HCT116 (cell line): ENCODE measurements at regions not wholly inside any gene's neighbourhood (a gene's known extent, or its start where the extent isn't known, plus 50 kb on each side); places are given as distances from the start of the nearest gene placed in this dataset.

Source experiments
- ATAC-seq: fragments of 200-7000 bp; cut with Tn5 transposase; 2 replicates; pipeline ENCODE4 v1.9.1; 2020; ENCODE audit warnings: mild to moderate bottlenecking, moderate library complexity
- BruUV-seq: library from RNA; stranded (reverse); fragments of 400-500 nt; replicated peaks from 2 replicates; lab custom pipeline; 2021; lab: Mats Ljungman, UMichigan
- CTCF ChIA-PET: fragments of 300-600 bp; sonication (Branson Sonifier 250); formaldehyde crosslinking; loops from one replicate; lab custom pipeline; 2021; ENCODE audit warnings: antibody characterized with exemption; lab: Charles Lee
- POLR2A ChIA-PET: fragments of 300-600, 350-600 bp; sonication (Branson Sonifier 250); formaldehyde crosslinking; loops from one replicate; lab custom pipeline; 2021; ENCODE audit warnings: antibody characterized with exemption; lab: Charles Lee
- RAD21 ChIA-PET, 2 experiments: fragments of 300-600 bp; sonication (Branson Sonifier 250); formaldehyde crosslinking; loops; one replicate each; lab custom pipeline; 2023; ENCODE audit warnings: low total read pairs in 2 of 2; ENCODE audit not compliant: uncharacterized antibody in 2 of 2, unreplicated experiment in 2 of 2, low non-redundant PET in 1 of 2; lab: Charles Lee
- DNase-seq: peaks from one replicate; pipeline ENCODE4 v3.0.0-alpha.2; 2010; ENCODE audit warnings: low read depth, low spot score
- H2AFZ ChIP-seq: fragments of 200-600 bp; shearing (Covaris generic), sonication (generic); 2 replicates; pipeline ENCODE4 v1.6.1; 2017; ENCODE audit warnings: low read depth, mixed run types, mixed read lengths, antibody characterized with exemption, low read length; ENCODE audit not compliant: poor library complexity, severe bottlenecking
- H3K27ac ChIP-seq: 2 replicates; pipeline ENCODE4 v1.5.1; 2012; ENCODE audit warnings: low read depth, low read length
- H3K27me3 ChIP-seq: fragments of 200-600 bp; sonication (generic); 2 replicates; pipeline ENCODE4 v1.6.1; 2016; ENCODE audit warnings: mixed run types, low read length, mixed read lengths; ENCODE audit not compliant: insufficient read depth
- H3K36me3 ChIP-seq, 2 experiments: fragments of 200-500 bp in 1 of 2; fragments of 200-600 bp in 1 of 2; sonication (Bioruptor generic) in 1 of 2; sonication (generic) in 1 of 2; 2 replicates each; pipeline versions ENCODE4 v1.5.1 to v1.6.1; 2014 to 2016; ENCODE audit warnings: low read length in 2 of 2, inconsistent platforms in 1 of 2, mixed read lengths in 1 of 2, mixed run types in 1 of 2; ENCODE audit not compliant: insufficient read depth in 2 of 2, control insufficient read depth in 1 of 2
- H3K4me1 ChIP-seq, 2 experiments: fragments of 200-600 bp in 1 of 2; sonication (generic) in 1 of 2; 2 replicates each; pipeline versions ENCODE4 v1.5.1 to v1.6.1; 2012 to 2017; ENCODE audit warnings: low read length in 2 of 2, inconsistent platforms in 1 of 2, mild to moderate bottlenecking in 1 of 2, mixed read lengths in 1 of 2, mixed run types in 1 of 2, moderate library complexity in 1 of 2; ENCODE audit not compliant: insufficient read depth in 2 of 2, control insufficient read depth in 1 of 2
- H3K4me2 ChIP-seq: fragments of 200-600 bp; sonication (generic); 2 replicates; pipeline ENCODE4 v1.6.1; 2017; ENCODE audit warnings: mixed run types, low read length, mixed read lengths
- H3K4me3 ChIP-seq, 2 experiments: fragments of 200-600 bp in 1 of 2; sonication (generic) in 1 of 2; replicated peaks in 1 of 2; 2 replicates each; pipeline ENCODE4 v1.5.1; 2011 to 2016; ENCODE audit warnings: low read length in 2 of 2, control low read depth in 1 of 2, low read depth in 1 of 2, mild to moderate bottlenecking in 1 of 2, mixed read lengths in 1 of 2, mixed run types in 1 of 2
- H3K79me2 ChIP-seq: fragments of 200-600 bp; sonication (generic); 2 replicates; pipeline ENCODE4 v1.6.1; 2017; ENCODE audit warnings: mild to moderate bottlenecking, mixed run types, low read length, moderate library complexity, mixed read lengths; ENCODE audit not compliant: insufficient read depth
- H3K9ac ChIP-seq: fragments of 200-600 bp; sonication (generic); 2 replicates; pipeline ENCODE4 v1.6.1; 2016; ENCODE audit warnings: low read length, mixed read lengths
- H3K9me2 ChIP-seq: fragments of 200-600 bp; sonication (generic), shearing (Covaris generic); 2 replicates; pipeline ENCODE4 v1.6.1; 2017; ENCODE audit warnings: mixed run types, mild to moderate bottlenecking, moderate library complexity; ENCODE audit not compliant: insufficient read depth
- H3K9me3 ChIP-seq, 2 experiments: fragments of 200-500 bp in 1 of 2; fragments of 200-600 bp in 1 of 2; sonication (Bioruptor generic) in 1 of 2; sonication (generic) in 1 of 2; 2 replicates each; pipeline ENCODE4 v1.6.1; 2014 to 2017; ENCODE audit warnings: low read length in 2 of 2, mixed read lengths in 2 of 2, inconsistent platforms in 1 of 2, low read depth in 1 of 2, mild to moderate bottlenecking in 1 of 2, mixed run types in 1 of 2, moderate library complexity in 1 of 2; ENCODE audit not compliant: control insufficient read depth in 1 of 2, insufficient read depth in 1 of 2
- H4K20me1 ChIP-seq: fragments of 200-600 bp; sonication (generic), shearing (Covaris generic); 2 replicates; pipeline ENCODE4 v1.6.1; 2017; ENCODE audit warnings: mixed run types, mild to moderate bottlenecking, moderate library complexity; ENCODE audit not compliant: insufficient read depth
- CBX3 ChIP-seq: IDR thresholded peaks from 2 replicates; pipeline ENCODE4 v1.6.1; 2012; ENCODE audit warnings: low read depth
- EGR1 ChIP-seq: IDR thresholded peaks from 2 replicates; pipeline ENCODE4 v1.6.1; 2012; ENCODE audit warnings: low read depth
- ELF1 ChIP-seq: IDR thresholded peaks from 2 replicates; pipeline ENCODE4 v1.6.1; 2012; ENCODE audit warnings: low read depth, borderline replicate concordance
- EZH2phosphoT487 ChIP-seq: fragments of 200-600 bp; IDR thresholded peaks from 2 replicates; pipeline ENCODE4 v1.6.1; 2018; ENCODE audit warnings: antibody characterized with exemption, borderline replicate concordance
- FOSL1 ChIP-seq: IDR thresholded peaks from 2 replicates; pipeline ENCODE4 v1.6.1; 2012; ENCODE audit warnings: low read depth
- JUND ChIP-seq: IDR thresholded peaks from 2 replicates; pipeline ENCODE4 v1.6.1; 2012
- POLR2A ChIP-seq: IDR thresholded peaks from 2 replicates; pipeline ENCODE4 v1.7.0; 2011; ENCODE audit warnings: borderline replicate concordance; ENCODE audit not compliant: insufficient read depth, insufficient read length; ENCODE audit errors: extremely low read depth
- POLR2AphosphoS5 ChIP-seq: IDR thresholded peaks from 2 replicates; pipeline ENCODE4 v1.6.1; 2011; ENCODE audit warnings: mild to moderate bottlenecking, low read depth, low read length, moderate library complexity
- RAD21 ChIP-seq: IDR thresholded peaks from 2 replicates; pipeline ENCODE4 v1.6.1; 2012; ENCODE audit warnings: low read depth, mild to moderate bottlenecking
- SIN3A ChIP-seq: IDR thresholded peaks from 2 replicates; pipeline ENCODE4 v1.6.1; 2012; ENCODE audit warnings: low read depth
- SP1 ChIP-seq: IDR thresholded peaks from 2 replicates; pipeline ENCODE4 v1.6.1; 2012; ENCODE audit warnings: low read depth
- SRF ChIP-seq: IDR thresholded peaks from 2 replicates; pipeline ENCODE4 v1.6.1; 2012; ENCODE audit warnings: low read depth
- YY1 ChIP-seq: IDR thresholded peaks from 2 replicates; pipeline ENCODE4 v1.6.1; 2011; ENCODE audit warnings: low read length, low read depth, moderate library complexity, mild to moderate bottlenecking; ENCODE audit not compliant: insufficient replicate concordance; ENCODE audit errors: extremely low read depth
- ZFX ChIP-seq: fragments of 450-650 bp; IDR thresholded peaks from 2 replicates; pipeline ENCODE4 v1.6.1; 2017
- ZNF274 ChIP-seq: fragments of 200-500 bp; sonication (Bioruptor generic); IDR thresholded peaks from 2 replicates; pipeline ENCODE4 v1.6.1; 2014; ENCODE audit warnings: mild to moderate bottlenecking, low read depth, low read length, inconsistent platforms
- intact Hi-C: fragments of 100-400 bp; cut with micrococcal nuclease; formaldehyde crosslinking; loops from 2 replicates; pipeline ENCODE4 v1.10.0; 2022
- TF ChIP-seq, protein P1 (sequence below): IDR thresholded peaks from 2 replicates; pipeline ENCODE4 v1.6.1; 2012
- TF ChIP-seq, protein P2 (sequence below): IDR thresholded peaks from 2 replicates; pipeline ENCODE4 v1.6.1; 2012
- TF ChIP-seq, protein P3 (sequence below), 3 experiments: fragments of 200-600 bp in 1 of 3; sonication (generic) in 1 of 3; IDR thresholded peaks in 2 of 3; conservative IDR thresholded peaks in 1 of 3; 2 replicates each; pipeline ENCODE4 v1.5.1; 2012 to 2017; ENCODE audit warnings: low read depth in 2 of 3, low read length in 2 of 3, antibody characterized with exemption in 1 of 3, borderline replicate concordance in 1 of 3, control low read depth in 1 of 3, mild to moderate bottlenecking in 1 of 3, mixed read lengths in 1 of 3, mixed run types in 1 of 3, moderate library complexity in 1 of 3; ENCODE audit not compliant: insufficient read depth in 1 of 3
- TF ChIP-seq, protein P4 (sequence below): IDR thresholded peaks from 2 replicates; pipeline ENCODE4 v1.6.1; 2011; ENCODE audit warnings: mild to moderate bottlenecking, low read length, moderate library complexity; ENCODE audit not compliant: insufficient replicate concordance; ENCODE audit errors: extremely low read depth
- TF ChIP-seq, protein P5 (sequence below): IDR thresholded peaks from 2 replicates; pipeline ENCODE4 v1.6.1; 2012; ENCODE audit warnings: low read depth

DNA sequence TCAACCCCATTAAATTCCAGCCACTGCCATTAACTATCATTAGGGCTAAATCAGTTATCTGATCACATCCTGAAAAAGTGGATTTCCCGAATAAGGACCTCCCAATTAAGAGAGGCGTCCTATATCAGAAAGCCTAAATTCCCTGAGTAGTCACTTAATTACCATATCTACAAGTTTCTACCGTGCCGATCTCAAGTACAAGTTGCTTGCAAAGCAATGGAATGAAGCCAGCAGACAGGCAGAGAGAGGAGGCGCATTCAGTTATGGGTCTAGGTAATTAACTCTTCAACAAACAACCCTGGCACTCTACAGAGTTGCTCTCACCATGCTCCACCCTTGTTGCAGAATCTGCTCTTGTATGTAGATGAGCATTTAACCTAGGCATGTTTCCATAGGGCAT lies 494.6 kb upstream of the RUNX1 start:
- ChIA-PET RAD21 (no interaction called here), POLR2A (no interaction called here), CTCF (no interaction called here)
- H3K27ac ChIP-seq, result no peak overlapping the region
- no peaks in the 10 kb centered on the region for H3K9me3 ChIP-seq
- H4K20me1 ChIP-seq, result no peaks in the 10 kb centered on the region
- no peaks in the 10 kb centered on the region for H3K27me3 ChIP-seq
- no peak overlapping the region for H3K4me3 ChIP-seq
- intact Hi-C loops, result no loop called here
- no peaks in the 10 kb centered on the region for H3K9me2 ChIP-seq
- TF ChIP-seq, protein P1, sequence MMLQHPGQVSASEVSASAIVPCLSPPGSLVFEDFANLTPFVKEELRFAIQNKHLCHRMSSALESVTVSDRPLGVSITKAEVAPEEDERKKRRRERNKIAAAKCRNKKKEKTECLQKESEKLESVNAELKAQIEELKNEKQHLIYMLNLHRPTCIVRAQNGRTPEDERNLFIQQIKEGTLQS, result no peak
- TF ChIP-seq CBX3, result no peak
- TF ChIP-seq YY1, result no peak
- no peak for TF ChIP-seq SIN3A
- no peak for TF ChIP-seq SP1
- no peak for TF ChIP-seq RAD21
- TF ChIP-seq, protein P2, sequence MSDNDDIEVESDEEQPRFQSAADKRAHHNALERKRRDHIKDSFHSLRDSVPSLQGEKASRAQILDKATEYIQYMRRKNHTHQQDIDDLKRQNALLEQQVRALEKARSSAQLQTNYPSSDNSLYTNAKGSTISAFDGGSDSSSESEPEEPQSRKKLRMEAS, result no peak
- TF ChIP-seq ELF1, result no peak
- TF ChIP-seq, protein P3, sequence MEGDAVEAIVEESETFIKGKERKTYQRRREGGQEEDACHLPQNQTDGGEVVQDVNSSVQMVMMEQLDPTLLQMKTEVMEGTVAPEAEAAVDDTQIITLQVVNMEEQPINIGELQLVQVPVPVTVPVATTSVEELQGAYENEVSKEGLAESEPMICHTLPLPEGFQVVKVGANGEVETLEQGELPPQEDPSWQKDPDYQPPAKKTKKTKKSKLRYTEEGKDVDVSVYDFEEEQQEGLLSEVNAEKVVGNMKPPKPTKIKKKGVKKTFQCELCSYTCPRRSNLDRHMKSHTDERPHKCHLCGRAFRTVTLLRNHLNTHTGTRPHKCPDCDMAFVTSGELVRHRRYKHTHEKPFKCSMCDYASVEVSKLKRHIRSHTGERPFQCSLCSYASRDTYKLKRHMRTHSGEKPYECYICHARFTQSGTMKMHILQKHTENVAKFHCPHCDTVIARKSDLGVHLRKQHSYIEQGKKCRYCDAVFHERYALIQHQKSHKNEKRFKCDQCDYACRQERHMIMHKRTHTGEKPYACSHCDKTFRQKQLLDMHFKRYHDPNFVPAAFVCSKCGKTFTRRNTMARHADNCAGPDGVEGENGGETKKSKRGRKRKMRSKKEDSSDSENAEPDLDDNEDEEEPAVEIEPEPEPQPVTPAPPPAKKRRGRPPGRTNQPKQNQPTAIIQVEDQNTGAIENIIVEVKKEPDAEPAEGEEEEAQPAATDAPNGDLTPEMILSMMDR (IDR thresholded peaks at IDR 0.05 in 2 of 3, conservative IDR thresholded peaks at IDR 0.05 in 1 of 3; ENCODE audit: borderline replicate concordance in 1 of 3, insufficient read depth in 1 of 3, low read depth in 2 of 3, low read length in 2 of 3), result no peak
- no peak for TF ChIP-seq EGR1
- TF ChIP-seq POLR2AphosphoS5, result no peak
- TF ChIP-seq, protein P4, sequence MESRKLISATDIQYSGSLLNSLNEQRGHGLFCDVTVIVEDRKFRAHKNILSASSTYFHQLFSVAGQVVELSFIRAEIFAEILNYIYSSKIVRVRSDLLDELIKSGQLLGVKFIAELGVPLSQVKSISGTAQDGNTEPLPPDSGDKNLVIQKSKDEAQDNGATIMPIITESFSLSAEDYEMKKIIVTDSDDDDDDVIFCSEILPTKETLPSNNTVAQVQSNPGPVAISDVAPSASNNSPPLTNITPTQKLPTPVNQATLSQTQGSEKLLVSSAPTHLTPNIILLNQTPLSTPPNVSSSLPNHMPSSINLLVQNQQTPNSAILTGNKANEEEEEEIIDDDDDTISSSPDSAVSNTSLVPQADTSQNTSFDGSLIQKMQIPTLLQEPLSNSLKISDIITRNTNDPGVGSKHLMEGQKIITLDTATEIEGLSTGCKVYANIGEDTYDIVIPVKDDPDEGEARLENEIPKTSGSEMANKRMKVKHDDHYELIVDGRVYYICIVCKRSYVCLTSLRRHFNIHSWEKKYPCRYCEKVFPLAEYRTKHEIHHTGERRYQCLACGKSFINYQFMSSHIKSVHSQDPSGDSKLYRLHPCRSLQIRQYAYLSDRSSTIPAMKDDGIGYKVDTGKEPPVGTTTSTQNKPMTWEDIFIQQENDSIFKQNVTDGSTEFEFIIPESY, result no peak
- no peak for TF ChIP-seq EZH2phosphoT487
- TF ChIP-seq, protein P5, sequence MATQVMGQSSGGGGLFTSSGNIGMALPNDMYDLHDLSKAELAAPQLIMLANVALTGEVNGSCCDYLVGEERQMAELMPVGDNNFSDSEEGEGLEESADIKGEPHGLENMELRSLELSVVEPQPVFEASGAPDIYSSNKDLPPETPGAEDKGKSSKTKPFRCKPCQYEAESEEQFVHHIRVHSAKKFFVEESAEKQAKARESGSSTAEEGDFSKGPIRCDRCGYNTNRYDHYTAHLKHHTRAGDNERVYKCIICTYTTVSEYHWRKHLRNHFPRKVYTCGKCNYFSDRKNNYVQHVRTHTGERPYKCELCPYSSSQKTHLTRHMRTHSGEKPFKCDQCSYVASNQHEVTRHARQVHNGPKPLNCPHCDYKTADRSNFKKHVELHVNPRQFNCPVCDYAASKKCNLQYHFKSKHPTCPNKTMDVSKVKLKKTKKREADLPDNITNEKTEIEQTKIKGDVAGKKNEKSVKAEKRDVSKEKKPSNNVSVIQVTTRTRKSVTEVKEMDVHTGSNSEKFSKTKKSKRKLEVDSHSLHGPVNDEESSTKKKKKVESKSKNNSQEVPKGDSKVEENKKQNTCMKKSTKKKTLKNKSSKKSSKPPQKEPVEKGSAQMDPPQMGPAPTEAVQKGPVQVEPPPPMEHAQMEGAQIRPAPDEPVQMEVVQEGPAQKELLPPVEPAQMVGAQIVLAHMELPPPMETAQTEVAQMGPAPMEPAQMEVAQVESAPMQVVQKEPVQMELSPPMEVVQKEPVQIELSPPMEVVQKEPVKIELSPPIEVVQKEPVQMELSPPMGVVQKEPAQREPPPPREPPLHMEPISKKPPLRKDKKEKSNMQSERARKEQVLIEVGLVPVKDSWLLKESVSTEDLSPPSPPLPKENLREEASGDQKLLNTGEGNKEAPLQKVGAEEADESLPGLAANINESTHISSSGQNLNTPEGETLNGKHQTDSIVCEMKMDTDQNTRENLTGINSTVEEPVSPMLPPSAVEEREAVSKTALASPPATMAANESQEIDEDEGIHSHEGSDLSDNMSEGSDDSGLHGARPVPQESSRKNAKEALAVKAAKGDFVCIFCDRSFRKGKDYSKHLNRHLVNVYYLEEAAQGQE, result no peak
- TF ChIP-seq SRF, result no peak
- TF ChIP-seq JUND, result no peak
- TF ChIP-seq POLR2A, result no peak
- no peak for TF ChIP-seq ZFX
- TF ChIP-seq FOSL1, result no peak
- TF ChIP-seq ZNF274, result no peak
- no peak overlapping the region for H3K9ac ChIP-seq
- H3K36me3 ChIP-seq, result no peaks in the 10 kb centered on the region
- ATAC-seq, result no peak
- no peak for DNase-seq
- no peak overlapping the region for H2AFZ ChIP-seq
- no peaks in the 10 kb centered on the region for H3K79me2 ChIP-seq
- no TSS peak for BruUV-seq
- H3K4me1 ChIP-seq, result no peaks in the 10 kb centered on the region
- H3K4me2 ChIP-seq, result no peak overlapping the region
